ENCODE measurements at regions not wholly inside any gene's neighbourhood (a gene's known extent, or its start where the extent isn't known, plus 50 kb on each side); places are given as distances from the start of the nearest gene placed in this dataset.
A peak's percentile ranks its signal among the peaks of the same experiment; 100 is the strongest.

- no peak overlapping the region for H3K27ac ChIP-seq (ENCODE audit: low read depth, low read length)
- H3K27me3 ChIP-seq (ENCODE audit: control insufficient read depth, insufficient read depth, low read length), result no peaks in the 10 kb centered on the region
- peaks cover 9% of the 10 kb centered on the region; the same call in 1 of the 2 replicates for H3K4me1 ChIP-seq (ENCODE audit: control insufficient read depth, insufficient read depth, low read length)
- H3K9ac ChIP-seq (ENCODE audit: low read depth, low read length), result no peak overlapping the region
- no peak overlapping the region for H3K4me3 ChIP-seq (ENCODE audit: low read depth, low read length)
- H3K36me3 ChIP-seq (ENCODE audit: control insufficient read depth, insufficient read depth, low read length), result no peaks in the 10 kb centered on the region
- H3K9me3 ChIP-seq (ENCODE audit: control insufficient read depth, insufficient read depth, low read length), result peaks cover 16% of the 10 kb centered on the region; the same call in 1 of the 2 replicates
These were observed 183.5 kb upstream of the DPYD start for GRCh38 chr1:98104289-98104688.

- H3K9me3 ChIP-seq (ENCODE audit: control insufficient read depth, insufficient read depth, low read length), result peaks cover 16% of the 10 kb centered on the region; the same call in 1 of the 2 replicates
- H3K9ac ChIP-seq (ENCODE audit: low read depth, low read length), result no peak overlapping the region
- H3K27me3 ChIP-seq (ENCODE audit: control insufficient read depth, insufficient read depth, low read length), result no peaks in the 10 kb centered on the region
- no peak overlapping the region for H3K4me3 ChIP-seq (ENCODE audit: low read depth, low read length)
- no peaks in the 10 kb centered on the region for H3K36me3 ChIP-seq (ENCODE audit: control insufficient read depth, insufficient read depth, low read length)
- H3K4me1 ChIP-seq (ENCODE audit: control insufficient read depth, insufficient read depth, low read length), result peaks cover 9% of the 10 kb centered on the region; the same call in 1 of the 2 replicates
- H3K27ac ChIP-seq (ENCODE audit: low read depth, low read length), result no peak overlapping the region
These were observed 182.9 kb upstream of the DPYD start for GRCh38 chr1:98103617-98104285.

GRCh38 chr1:98102345-98103030 is 181.7 kb upstream of the DPYD start:
- H3K36me3 ChIP-seq (ENCODE audit: control insufficient read depth, insufficient read depth, low read length), result no peaks in the 10 kb centered on the region
- no peak overlapping the region for H3K4me3 ChIP-seq (ENCODE audit: low read depth, low read length)
- H3K9me3 ChIP-seq (ENCODE audit: control insufficient read depth, insufficient read depth, low read length), result peaks cover 7% of the 10 kb centered on the region; the same call in 1 of the 2 replicates
- no peak overlapping the region for H3K9ac ChIP-seq (ENCODE audit: low read depth, low read length)
- H3K4me1 ChIP-seq (ENCODE audit: control insufficient read depth, insufficient read depth, low read length), result peaks cover 9% of the 10 kb centered on the region; the same call in 1 of the 2 replicates
- H3K27me3 ChIP-seq (ENCODE audit: control insufficient read depth, insufficient read depth, low read length), result no peaks in the 10 kb centered on the region
- H3K27ac ChIP-seq (ENCODE audit: low read depth, low read length), result no peak overlapping the region

GRCh38 chr1:98101364-98101763 is 180.5 kb upstream of the DPYD start:
- no peaks in the 10 kb centered on the region for H3K36me3 ChIP-seq (ENCODE audit: control insufficient read depth, insufficient read depth, low read length)
- H3K4me3 ChIP-seq (ENCODE audit: low read depth, low read length), result no peak overlapping the region
- H3K4me1 ChIP-seq (ENCODE audit: control insufficient read depth, insufficient read depth, low read length), result peaks cover 9% of the 10 kb centered on the region; the same call in 1 of the 2 replicates
- no peak overlapping the region for H3K27ac ChIP-seq (ENCODE audit: low read depth, low read length)
- H3K9me3 ChIP-seq (ENCODE audit: control insufficient read depth, insufficient read depth, low read length), result no peaks in the 10 kb centered on the region
- H3K27me3 ChIP-seq (ENCODE audit: control insufficient read depth, insufficient read depth, low read length), result no peaks in the 10 kb centered on the region
- no peak overlapping the region for H3K9ac ChIP-seq (ENCODE audit: low read depth, low read length)

- Histone ChIP-seq H3K4me3 (ENCODE audit: low read depth, low read length) (no peak overlapping the region), H3K4me1 (ENCODE audit: control insufficient read depth, insufficient read depth, low read length) (peaks cover 9% of the 10 kb centered on the region; the same call in 1 of the 2 replicates), H3K9me3 (ENCODE audit: control insufficient read depth, insufficient read depth, low read length) (no peaks in the 10 kb centered on the region), H3K27me3 (ENCODE audit: control insufficient read depth, insufficient read depth, low read length) (no peaks in the 10 kb centered on the region), H3K9ac (ENCODE audit: low read depth, low read length) (no peak overlapping the region), H3K27ac (ENCODE audit: low read depth, low read length) (no peak overlapping the region), H3K36me3 (ENCODE audit: control insufficient read depth, insufficient read depth, low read length) (no peaks in the 10 kb centered on the region)
These were observed 178.7 kb upstream of the DPYD start for GRCh38 chr1:98099501-98099900.

- no peaks in the 10 kb centered on the region for H3K9me3 ChIP-seq (ENCODE audit: control insufficient read depth, insufficient read depth, low read length)
- no peaks in the 10 kb centered on the region for H3K36me3 ChIP-seq (ENCODE audit: control insufficient read depth, insufficient read depth, low read length)
- no peak overlapping the region for H3K9ac ChIP-seq (ENCODE audit: low read depth, low read length)
- no peaks in the 10 kb centered on the region for H3K27me3 ChIP-seq (ENCODE audit: control insufficient read depth, insufficient read depth, low read length)
- H3K4me1 ChIP-seq (ENCODE audit: control insufficient read depth, insufficient read depth, low read length), result 0 out of 2 replicates have a peak, but pooled peaks cover 1% of the 10 kb centered on the region
- no peak overlapping the region for H3K4me3 ChIP-seq (ENCODE audit: low read depth, low read length)
- H3K27ac ChIP-seq (ENCODE audit: low read depth, low read length), result no peak overlapping the region
These were observed 177.6 kb upstream of the DPYD start for GRCh38 chr1:98098473-98098872.

- Histone ChIP-seq H3K27ac (ENCODE audit: low read depth, low read length) (no peak overlapping the region), H3K9me3 (ENCODE audit: control insufficient read depth, insufficient read depth, low read length) (no peaks in the 10 kb centered on the region), H3K9ac (ENCODE audit: low read depth, low read length) (no peak overlapping the region), H3K4me1 (ENCODE audit: control insufficient read depth, insufficient read depth, low read length) (peaks cover 13% of the 10 kb centered on the region), H3K36me3 (ENCODE audit: control insufficient read depth, insufficient read depth, low read length) (no peaks in the 10 kb centered on the region), H3K4me3 (ENCODE audit: low read depth, low read length) (no peak overlapping the region), H3K27me3 (ENCODE audit: control insufficient read depth, insufficient read depth, low read length) (no peaks in the 10 kb centered on the region)
These were observed 169.5 kb upstream of the DPYD start for GRCh38 chr1:98090351-98090750.

- no peaks in the 10 kb centered on the region for H3K27me3 ChIP-seq (ENCODE audit: control insufficient read depth, insufficient read depth, low read length)
- H3K36me3 ChIP-seq (ENCODE audit: control insufficient read depth, insufficient read depth, low read length), result no peaks in the 10 kb centered on the region
- no peak overlapping the region for H3K4me3 ChIP-seq (ENCODE audit: low read depth, low read length)
- H3K9me3 ChIP-seq (ENCODE audit: control insufficient read depth, insufficient read depth, low read length), result no peaks in the 10 kb centered on the region
- peaks cover 23% of the 10 kb centered on the region for H3K4me1 ChIP-seq (ENCODE audit: control insufficient read depth, insufficient read depth, low read length)
- H3K27ac ChIP-seq (ENCODE audit: low read depth, low read length), result no peak overlapping the region
- no peak overlapping the region for H3K9ac ChIP-seq (ENCODE audit: low read depth, low read length)
These were observed 167.5 kb upstream of the DPYD start for GRCh38 chr1:98088381-98088780.

- H3K4me1 ChIP-seq (ENCODE audit: control insufficient read depth, insufficient read depth, low read length), result peaks cover 23% of the 10 kb centered on the region
- peak overlapping the region; percentile 30; the same call in 1 of the 2 replicates for H3K9ac ChIP-seq (ENCODE audit: low read depth, low read length)
- no peaks in the 10 kb centered on the region for H3K9me3 ChIP-seq (ENCODE audit: control insufficient read depth, insufficient read depth, low read length)
- H3K36me3 ChIP-seq (ENCODE audit: control insufficient read depth, insufficient read depth, low read length), result no peaks in the 10 kb centered on the region
- H3K27ac ChIP-seq (ENCODE audit: low read depth, low read length), result peak overlapping the region; percentile 89
- H3K27me3 ChIP-seq (ENCODE audit: control insufficient read depth, insufficient read depth, low read length), result no peaks in the 10 kb centered on the region
- H3K4me3 ChIP-seq (ENCODE audit: low read depth, low read length), result no peak overlapping the region
These were observed 166.1 kb upstream of the DPYD start for GRCh38 chr1:98086796-98087441.

GRCh38 chr1:98086156-98086555 is 165.3 kb upstream of the DPYD start:
- Histone ChIP-seq H3K27ac (ENCODE audit: low read depth, low read length) (peak overlapping the region; percentile 89), H3K27me3 (ENCODE audit: control insufficient read depth, insufficient read depth, low read length) (no peaks in the 10 kb centered on the region), H3K36me3 (ENCODE audit: control insufficient read depth, insufficient read depth, low read length) (no peaks in the 10 kb centered on the region), H3K9me3 (ENCODE audit: control insufficient read depth, insufficient read depth, low read length) (no peaks in the 10 kb centered on the region), H3K4me1 (ENCODE audit: control insufficient read depth, insufficient read depth, low read length) (peaks cover 23% of the 10 kb centered on the region), H3K4me3 (ENCODE audit: low read depth, low read length) (no peak overlapping the region), H3K9ac (ENCODE audit: low read depth, low read length) (no peak overlapping the region)

GRCh38 chr1:98084188-98084587 is 163.4 kb upstream of the DPYD start:
- no peaks in the 10 kb centered on the region for H3K36me3 ChIP-seq (ENCODE audit: control insufficient read depth, insufficient read depth, low read length)
- no peak overlapping the region for H3K4me3 ChIP-seq (ENCODE audit: low read depth, low read length)
- no peak overlapping the region for H3K9ac ChIP-seq (ENCODE audit: low read depth, low read length)
- H3K27me3 ChIP-seq (ENCODE audit: control insufficient read depth, insufficient read depth, low read length), result no peaks in the 10 kb centered on the region
- peaks cover 23% of the 10 kb centered on the region for H3K4me1 ChIP-seq (ENCODE audit: control insufficient read depth, insufficient read depth, low read length)
- no peak overlapping the region for H3K27ac ChIP-seq (ENCODE audit: low read depth, low read length)
- H3K9me3 ChIP-seq (ENCODE audit: control insufficient read depth, insufficient read depth, low read length), result no peaks in the 10 kb centered on the region

Data from HUES48 (cell line).